ENCODE measurements at regions not wholly inside any gene's neighbourhood (a gene's known extent, or its start where the extent isn't known, plus 50 kb on each side); places are given as distances from the start of the nearest gene placed in this dataset.

DNA sequence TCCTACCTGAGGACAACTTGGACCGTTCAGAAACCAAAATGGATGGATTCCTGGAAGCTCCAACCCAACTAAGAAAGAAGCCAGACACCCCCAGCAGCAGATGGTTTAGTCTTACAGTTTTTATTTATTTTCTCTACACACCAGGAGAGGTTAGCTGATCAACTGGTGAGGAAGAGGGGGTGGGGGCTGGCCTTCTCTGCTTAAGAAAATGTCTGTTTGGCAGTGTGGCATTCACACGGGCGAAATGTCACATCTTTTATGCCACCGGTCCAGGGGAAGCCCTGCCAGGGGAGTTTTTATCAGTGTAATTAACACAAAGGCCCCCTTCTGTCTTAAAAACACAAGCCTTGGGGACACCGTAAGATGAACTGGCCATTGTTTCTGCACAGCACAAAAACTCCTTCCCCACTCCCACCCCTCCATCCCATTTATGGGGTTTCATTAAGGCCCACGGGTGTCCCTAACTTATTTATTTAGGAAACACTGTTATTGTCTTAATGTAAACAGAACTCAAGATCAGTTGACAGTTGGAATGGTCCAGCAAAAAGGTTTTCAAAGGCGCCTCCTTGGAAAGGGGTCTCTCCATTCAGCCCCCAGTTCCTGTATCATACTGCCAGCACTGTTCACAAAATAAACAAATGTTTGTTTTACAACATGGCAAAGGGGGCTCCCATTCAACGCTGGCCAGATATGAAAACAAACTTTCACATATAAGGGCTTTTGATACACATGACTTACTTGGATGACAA lies 217.0 kb downstream of the C1D start:
- H3K9me3 ChIP-seq (ENCODE audit: control insufficient read depth in 2 of 2, low read length in 2 of 2) = no peaks in the 10 kb centered on the region
- H3K9ac ChIP-seq (ENCODE audit: low read length in 2 of 2) = peak overlapping the region; percentile 11 to 14
- peaks cover 16% of the 10 kb centered on the region for H3K4me1 ChIP-seq (ENCODE audit: control insufficient read depth, insufficient read depth, low read length)
- H3K27me3 ChIP-seq (ENCODE audit: control insufficient read depth in 1 of 2, insufficient read depth in 2 of 2, low read length in 2 of 2) = no peaks in the 10 kb centered on the region
- peak overlapping the region; percentile 49 for H3K27ac ChIP-seq (ENCODE audit: low read length)
- no peaks in the 10 kb centered on the region for H3K36me3 ChIP-seq (ENCODE audit: control insufficient read depth in 2 of 2, insufficient read depth in 2 of 2, low read length in 2 of 2)
- H3K4me3 ChIP-seq (ENCODE audit: low read length in 2 of 2) = peak overlapping the region; percentile 44 to 52

DNA sequence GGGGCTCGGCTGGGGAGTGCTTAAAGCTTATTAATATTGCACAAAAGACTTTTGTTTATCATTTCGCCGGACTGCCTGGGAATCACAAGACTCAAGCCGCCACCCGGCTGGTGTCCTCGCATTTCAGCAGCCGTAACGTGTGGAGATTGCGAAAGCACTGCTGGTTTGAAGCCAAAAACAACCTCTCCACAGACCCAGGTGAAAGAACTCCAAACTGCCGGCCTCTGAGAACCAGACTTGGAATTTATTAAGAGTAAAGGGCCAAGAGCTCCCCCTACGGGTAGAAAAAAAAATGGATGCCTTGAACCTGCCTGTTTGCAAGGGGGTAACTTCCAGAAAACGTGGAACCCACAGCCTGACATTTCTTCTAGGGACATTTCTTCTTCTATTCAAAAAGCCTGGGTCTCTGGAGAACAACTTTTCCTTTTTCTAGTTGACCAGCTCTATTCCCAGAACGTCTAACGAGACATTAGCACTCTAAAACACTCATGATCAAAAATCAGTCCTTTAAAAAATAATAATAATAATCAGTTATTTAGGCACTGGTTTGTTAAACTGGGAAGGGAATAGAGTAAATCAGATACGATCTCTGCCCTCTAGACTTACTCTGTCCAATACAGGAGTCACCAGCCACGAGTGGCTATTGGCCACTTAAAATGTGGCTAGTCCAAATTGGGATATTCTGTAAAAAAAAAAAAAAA lies 216.3 kb downstream of the C1D start:
- Histone ChIP-seq H3K9ac (ENCODE audit: low read length in 2 of 2) (peak overlapping the region; percentile 11 to 14), H3K27ac (ENCODE audit: low read length) (peak overlapping the region; percentile 49), H3K4me3 (ENCODE audit: low read length in 2 of 2) (peak overlapping the region; percentile 44 to 52)

DNA sequence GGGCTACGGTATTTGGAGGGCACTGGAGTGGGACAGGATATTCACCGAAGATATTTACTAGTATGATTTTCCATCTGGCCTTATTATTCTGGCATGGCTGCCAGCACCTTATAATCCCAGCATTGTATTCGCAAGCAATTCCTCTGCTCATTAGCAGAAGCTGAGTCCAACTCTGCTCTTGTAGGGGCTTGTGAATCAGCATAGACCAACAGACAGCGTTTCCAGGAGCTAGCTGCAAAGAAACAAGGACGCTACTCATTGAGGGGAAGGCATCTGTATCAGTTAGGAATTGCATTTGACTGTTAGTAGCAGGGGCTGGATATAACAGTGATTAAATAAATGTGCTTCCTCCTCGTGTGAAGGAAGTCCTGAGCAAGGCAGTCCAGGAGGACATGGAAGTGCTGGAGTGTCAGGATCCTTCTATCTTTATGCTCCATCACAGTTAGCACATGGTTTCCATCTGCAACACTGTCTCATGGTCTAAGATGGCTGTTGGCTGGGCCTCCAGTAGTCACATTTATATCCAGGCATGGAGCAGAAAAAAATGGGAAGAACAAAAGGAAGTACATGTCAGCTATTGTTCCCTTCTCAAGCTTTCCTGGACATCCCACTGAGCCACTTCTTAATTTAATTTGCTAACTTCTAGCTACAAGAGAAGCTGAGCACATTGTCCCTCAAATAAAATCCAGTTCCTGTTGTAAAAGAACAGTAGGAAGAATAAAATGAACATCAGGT lies 214.1 kb downstream of the C1D start:
- Histone ChIP-seq H3K36me3 (ENCODE audit: control insufficient read depth in 2 of 2, insufficient read depth in 2 of 2, low read length in 2 of 2) (no peaks in the 10 kb centered on the region), H3K4me1 (ENCODE audit: control insufficient read depth, insufficient read depth, low read length) (peaks cover 14% of the 10 kb centered on the region), H3K4me3 (ENCODE audit: low read length in 2 of 2) (no peak overlapping the region), H3K9me3 (ENCODE audit: control insufficient read depth in 2 of 2, low read length in 2 of 2) (no peaks in the 10 kb centered on the region), H3K27me3 (ENCODE audit: control insufficient read depth in 1 of 2, insufficient read depth in 2 of 2, low read length in 2 of 2) (no peaks in the 10 kb centered on the region), H3K9ac (ENCODE audit: low read length in 2 of 2) (no peak overlapping the region), H3K27ac (ENCODE audit: low read length) (no peak overlapping the region)

More for the DNA sequence above, 216.3 kb downstream of the C1D start:
- Histone ChIP-seq H3K9me3 (ENCODE audit: control insufficient read depth in 2 of 2, low read length in 2 of 2) (no peaks in the 10 kb centered on the region), H3K36me3 (ENCODE audit: control insufficient read depth in 2 of 2, insufficient read depth in 2 of 2, low read length in 2 of 2) (no peaks in the 10 kb centered on the region), H3K4me1 (ENCODE audit: control insufficient read depth, insufficient read depth, low read length) (peaks cover 16% of the 10 kb centered on the region), H3K27me3 (ENCODE audit: control insufficient read depth in 1 of 2, insufficient read depth in 2 of 2, low read length in 2 of 2) (no peaks in the 10 kb centered on the region)

DNA sequence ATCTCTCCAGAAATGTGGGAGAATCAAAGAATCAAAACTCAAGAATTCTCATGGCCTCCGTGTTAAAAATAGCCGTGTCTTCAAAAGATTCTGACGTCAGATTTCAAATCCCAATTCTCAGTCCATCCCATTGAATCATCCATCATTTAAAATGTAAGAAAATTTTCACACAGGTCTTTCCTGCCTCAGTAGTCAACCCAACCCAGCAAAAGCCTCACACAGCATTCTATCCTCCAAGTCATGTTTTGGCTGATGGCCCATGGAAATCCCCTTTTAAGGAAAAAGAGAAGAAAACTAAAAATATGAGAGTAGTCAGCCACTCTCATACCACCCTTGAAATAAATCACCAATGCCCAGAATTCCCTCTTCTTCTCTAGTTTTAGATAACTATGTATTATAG lies 211.8 kb downstream of the C1D start:
- H3K27ac ChIP-seq (ENCODE audit: low read length) = no peak overlapping the region
- no peak overlapping the region for H3K9ac ChIP-seq (ENCODE audit: low read length in 2 of 2)
- H3K4me1 ChIP-seq (ENCODE audit: control insufficient read depth, insufficient read depth, low read length) = peaks cover 9% of the 10 kb centered on the region
- no peaks in the 10 kb centered on the region for H3K9me3 ChIP-seq (ENCODE audit: control insufficient read depth in 2 of 2, low read length in 2 of 2)
- H3K27me3 ChIP-seq (ENCODE audit: control insufficient read depth in 1 of 2, insufficient read depth in 2 of 2, low read length in 2 of 2) = no peaks in the 10 kb centered on the region
- no peak overlapping the region for H3K4me3 ChIP-seq (ENCODE audit: low read length in 2 of 2)
- H3K36me3 ChIP-seq (ENCODE audit: control insufficient read depth in 2 of 2, insufficient read depth in 2 of 2, low read length in 2 of 2) = no peaks in the 10 kb centered on the region

DNA sequence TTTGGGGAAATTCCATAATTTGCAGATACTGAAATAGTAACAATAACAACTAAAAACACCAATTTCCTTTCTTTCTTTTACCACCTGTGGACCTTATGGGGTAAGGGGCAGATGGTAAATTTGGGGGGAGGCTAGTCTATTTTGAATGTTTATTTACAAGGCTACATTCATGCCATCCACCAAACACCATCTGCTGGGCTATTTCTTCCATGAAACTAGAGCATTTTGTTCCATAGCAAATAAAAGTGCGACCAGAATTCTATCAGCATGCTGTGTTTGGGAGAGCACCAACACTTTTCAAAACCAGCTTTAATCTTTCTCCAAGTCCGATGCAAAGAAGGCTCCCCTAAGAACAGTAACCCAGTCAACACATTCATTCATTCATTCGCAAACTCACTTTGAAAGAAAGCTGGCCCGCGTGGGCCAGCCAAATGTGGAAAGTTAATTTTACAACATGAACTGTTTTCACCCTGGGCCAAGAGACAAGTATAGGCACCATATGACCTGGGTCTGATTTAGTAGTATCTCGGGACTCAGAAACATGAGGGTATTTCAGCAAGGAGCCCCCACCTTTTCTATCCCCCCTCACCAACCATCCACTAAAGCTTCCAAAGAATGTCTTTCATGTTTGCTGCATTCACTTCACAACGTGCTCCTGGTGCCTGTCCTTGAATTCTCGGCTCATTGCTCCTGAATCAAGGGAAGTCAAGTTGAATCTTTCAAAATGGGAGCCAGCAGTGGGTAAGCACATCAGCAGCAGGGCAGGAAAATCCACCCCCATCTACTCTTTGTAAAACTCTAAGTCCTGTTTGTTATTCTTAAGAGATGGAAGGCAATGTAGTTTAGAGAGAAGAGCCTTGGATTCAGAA lies 210.6 kb downstream of the C1D start:
- H3K36me3 ChIP-seq (ENCODE audit: control insufficient read depth in 2 of 2, insufficient read depth in 2 of 2, low read length in 2 of 2) = no peaks in the 10 kb centered on the region
- H3K27me3 ChIP-seq (ENCODE audit: control insufficient read depth in 1 of 2, insufficient read depth in 2 of 2, low read length in 2 of 2) = no peaks in the 10 kb centered on the region
- H3K9ac ChIP-seq (ENCODE audit: low read length in 2 of 2) = no peak overlapping the region

DNA sequence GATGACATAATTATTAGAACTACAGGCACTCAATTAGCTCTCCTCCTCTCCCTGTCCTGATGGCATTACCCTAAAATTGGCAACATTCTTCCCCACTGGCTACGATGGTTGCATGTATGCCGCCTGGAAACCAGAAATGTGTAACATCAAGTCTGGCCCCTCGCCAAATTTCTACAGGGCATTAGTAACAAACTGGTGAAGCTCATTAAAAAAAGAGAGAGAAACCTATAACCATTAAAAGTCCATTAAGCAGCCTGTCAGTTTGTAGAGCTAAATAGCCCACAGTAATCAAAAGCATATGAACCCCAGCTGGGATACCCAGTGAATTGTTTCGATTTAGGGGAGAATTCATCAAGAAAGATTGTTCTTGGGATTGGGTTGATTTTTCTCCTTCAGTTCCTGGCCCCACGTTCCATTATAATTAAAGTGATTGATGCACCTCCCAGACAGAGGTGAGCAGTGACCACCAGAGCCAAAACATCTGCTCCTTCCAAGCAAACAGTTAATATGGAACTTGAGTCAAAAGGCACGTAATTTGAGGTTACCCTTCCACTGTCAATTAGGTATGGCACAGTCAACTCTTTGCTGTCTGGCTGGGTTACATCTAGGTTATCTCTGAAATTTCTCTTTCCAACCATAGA lies 208.6 kb downstream of the C1D start:
- Histone ChIP-seq H3K9me3 (ENCODE audit: control insufficient read depth in 2 of 2, low read length in 2 of 2) (no peaks in the 10 kb centered on the region), H3K27me3 (ENCODE audit: control insufficient read depth in 1 of 2, insufficient read depth in 2 of 2, low read length in 2 of 2) (peaks cover 0 to 2% of the 10 kb centered on the region in 2 donors), H3K27ac (ENCODE audit: low read length) (no peak overlapping the region), H3K9ac (ENCODE audit: low read length in 2 of 2) (no peak overlapping the region), H3K4me3 (ENCODE audit: low read length in 2 of 2) (no peak overlapping the region), H3K36me3 (ENCODE audit: control insufficient read depth in 2 of 2, insufficient read depth in 2 of 2, low read length in 2 of 2) (no peaks in the 10 kb centered on the region), H3K4me1 (ENCODE audit: control insufficient read depth, insufficient read depth, low read length) (no peaks in the 10 kb centered on the region)

More for the DNA sequence above, 210.6 kb downstream of the C1D start:
- no peak overlapping the region for H3K4me3 ChIP-seq (ENCODE audit: low read length in 2 of 2)
- H3K4me1 ChIP-seq (ENCODE audit: control insufficient read depth, insufficient read depth, low read length) = peaks cover 5% of the 10 kb centered on the region
- H3K9me3 ChIP-seq (ENCODE audit: control insufficient read depth in 2 of 2, low read length in 2 of 2) = no peaks in the 10 kb centered on the region
- H3K27ac ChIP-seq (ENCODE audit: low read length) = no peak overlapping the region

DNA sequence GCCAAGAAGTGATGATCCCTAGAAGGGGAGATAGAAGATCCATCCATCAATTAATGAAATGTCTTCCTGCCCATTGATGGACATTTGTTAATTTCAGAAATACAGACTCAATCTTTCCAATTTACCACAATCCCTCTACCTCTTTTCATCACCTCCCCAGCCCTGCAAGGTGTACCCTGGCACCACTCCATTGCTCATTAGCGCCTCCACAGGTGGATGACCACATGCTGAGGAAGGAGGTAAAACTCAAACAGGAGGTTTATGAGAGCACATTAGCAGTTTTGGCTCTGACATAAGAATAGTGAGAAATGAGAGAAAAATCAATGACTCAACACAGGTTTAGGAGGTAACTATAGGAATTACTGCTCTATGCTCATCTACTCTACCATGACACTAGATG lies 208.0 kb downstream of the C1D start:
- no peaks in the 10 kb centered on the region for H3K9me3 ChIP-seq (ENCODE audit: control insufficient read depth in 2 of 2, low read length in 2 of 2)
- H3K27ac ChIP-seq (ENCODE audit: low read length) = no peak overlapping the region
- peaks cover 0 to 2% of the 10 kb centered on the region in 2 donors for H3K27me3 ChIP-seq (ENCODE audit: control insufficient read depth in 1 of 2, insufficient read depth in 2 of 2, low read length in 2 of 2)
- no peaks in the 10 kb centered on the region for H3K4me1 ChIP-seq (ENCODE audit: control insufficient read depth, insufficient read depth, low read length)
- no peak overlapping the region for H3K4me3 ChIP-seq (ENCODE audit: low read length in 2 of 2)
- H3K9ac ChIP-seq (ENCODE audit: low read length in 2 of 2) = no peak overlapping the region
- H3K36me3 ChIP-seq (ENCODE audit: control insufficient read depth in 2 of 2, insufficient read depth in 2 of 2, low read length in 2 of 2) = no peaks in the 10 kb centered on the region

DNA sequence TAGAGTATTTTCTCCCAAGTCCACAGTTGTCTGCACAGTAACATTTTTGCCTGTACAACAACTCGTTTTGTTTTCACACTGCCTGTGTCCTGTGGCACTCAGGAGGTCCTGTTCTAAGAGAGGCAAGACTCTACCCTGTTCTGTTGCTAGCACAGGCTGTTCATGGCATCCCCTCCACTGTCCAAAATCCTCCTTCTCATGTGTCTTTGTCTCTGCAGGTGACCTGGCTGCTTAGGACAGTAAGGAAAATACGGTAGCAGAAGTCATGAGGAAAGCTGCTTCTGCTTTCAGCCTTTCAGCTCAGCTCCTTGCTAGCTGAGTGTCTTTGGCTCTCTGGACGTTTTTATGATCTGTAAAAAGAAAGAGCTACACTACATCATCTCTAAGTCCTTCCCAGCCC lies 205.9 kb downstream of the C1D start:
- no peaks in the 10 kb centered on the region for H3K9me3 ChIP-seq (ENCODE audit: control insufficient read depth in 2 of 2, low read length in 2 of 2)
- H3K27ac ChIP-seq (ENCODE audit: low read length) = no peak overlapping the region
- peaks cover 0 to 2% of the 10 kb centered on the region in 2 donors for H3K27me3 ChIP-seq (ENCODE audit: control insufficient read depth in 1 of 2, insufficient read depth in 2 of 2, low read length in 2 of 2)
- H3K9ac ChIP-seq (ENCODE audit: low read length in 2 of 2) = no peak overlapping the region
- H3K4me1 ChIP-seq (ENCODE audit: control insufficient read depth, insufficient read depth, low read length) = no peaks in the 10 kb centered on the region
- H3K4me3 ChIP-seq (ENCODE audit: low read length in 2 of 2) = no peak overlapping the region
- H3K36me3 ChIP-seq (ENCODE audit: control insufficient read depth in 2 of 2, insufficient read depth in 2 of 2, low read length in 2 of 2) = no peaks in the 10 kb centered on the region

DNA sequence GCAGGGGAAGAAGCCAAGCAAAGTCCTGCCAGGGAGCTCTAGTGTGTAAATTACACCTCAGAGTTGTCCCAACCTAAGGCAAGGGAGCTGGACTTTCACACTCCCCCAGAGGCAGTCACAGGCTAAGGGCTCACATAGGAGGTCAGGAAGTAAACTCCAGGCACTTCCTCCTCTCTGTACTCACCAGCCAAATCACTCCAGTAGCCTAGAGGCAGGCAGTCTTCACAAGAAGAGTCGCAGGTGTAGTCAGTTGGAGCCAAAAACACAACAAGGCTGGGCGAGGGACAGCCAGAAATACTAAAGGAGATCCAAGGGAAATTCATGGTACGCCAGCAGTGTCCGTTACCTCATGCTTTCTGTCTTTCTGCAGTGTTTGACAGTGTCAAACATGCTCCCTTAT lies 205.0 kb downstream of the C1D start:
- no peak overlapping the region for H3K4me3 ChIP-seq (ENCODE audit: low read length in 2 of 2)
- no peak overlapping the region for H3K9ac ChIP-seq (ENCODE audit: low read length in 2 of 2)
- H3K36me3 ChIP-seq (ENCODE audit: control insufficient read depth in 2 of 2, insufficient read depth in 2 of 2, low read length in 2 of 2) = no peaks in the 10 kb centered on the region
- H3K27me3 ChIP-seq (ENCODE audit: control insufficient read depth in 1 of 2, insufficient read depth in 2 of 2, low read length in 2 of 2) = peaks cover 0 to 2% of the 10 kb centered on the region in 2 donors
- H3K27ac ChIP-seq (ENCODE audit: low read length) = no peak overlapping the region
- no peaks in the 10 kb centered on the region for H3K9me3 ChIP-seq (ENCODE audit: control insufficient read depth in 2 of 2, low read length in 2 of 2)
- H3K4me1 ChIP-seq (ENCODE audit: control insufficient read depth, insufficient read depth, low read length) = no peaks in the 10 kb centered on the region

DNA sequence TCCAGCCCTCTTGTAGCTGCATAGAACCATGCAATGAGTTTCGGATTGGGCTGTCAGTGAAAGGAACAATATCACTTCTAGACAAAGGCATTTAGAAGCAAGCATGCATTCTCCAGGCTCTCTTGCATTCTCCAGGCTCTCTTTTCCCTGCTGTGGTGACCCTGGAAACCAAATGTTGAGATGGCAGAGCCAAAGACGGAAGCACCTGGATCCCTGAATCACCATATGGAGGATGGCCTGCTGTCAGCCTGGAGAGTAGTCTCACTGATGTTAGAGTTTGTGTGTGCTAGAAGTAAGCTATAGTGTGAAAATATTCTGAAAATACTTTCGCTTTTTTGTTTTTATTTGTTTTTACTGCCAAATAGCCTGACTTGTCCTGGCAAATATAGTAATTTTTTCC lies 203.9 kb downstream of the C1D start:
- peaks cover 0 to 2% of the 10 kb centered on the region in 2 donors for H3K27me3 ChIP-seq (ENCODE audit: control insufficient read depth in 1 of 2, insufficient read depth in 2 of 2, low read length in 2 of 2)
- no peaks in the 10 kb centered on the region for H3K36me3 ChIP-seq (ENCODE audit: control insufficient read depth in 2 of 2, insufficient read depth in 2 of 2, low read length in 2 of 2)
- no peak overlapping the region for H3K4me3 ChIP-seq (ENCODE audit: low read length in 2 of 2)
- H3K9me3 ChIP-seq (ENCODE audit: control insufficient read depth in 2 of 2, low read length in 2 of 2) = no peaks in the 10 kb centered on the region
- H3K27ac ChIP-seq (ENCODE audit: low read length) = no peak overlapping the region
- no peak overlapping the region for H3K9ac ChIP-seq (ENCODE audit: low read length in 2 of 2)
- H3K4me1 ChIP-seq (ENCODE audit: control insufficient read depth, insufficient read depth, low read length) = no peaks in the 10 kb centered on the region
